ENCODE measurements at regions not wholly inside any gene's neighbourhood (a gene's known extent, or its start where the extent isn't known, plus 50 kb on each side); places are given as distances from the start of the nearest gene placed in this dataset.

DNA sequence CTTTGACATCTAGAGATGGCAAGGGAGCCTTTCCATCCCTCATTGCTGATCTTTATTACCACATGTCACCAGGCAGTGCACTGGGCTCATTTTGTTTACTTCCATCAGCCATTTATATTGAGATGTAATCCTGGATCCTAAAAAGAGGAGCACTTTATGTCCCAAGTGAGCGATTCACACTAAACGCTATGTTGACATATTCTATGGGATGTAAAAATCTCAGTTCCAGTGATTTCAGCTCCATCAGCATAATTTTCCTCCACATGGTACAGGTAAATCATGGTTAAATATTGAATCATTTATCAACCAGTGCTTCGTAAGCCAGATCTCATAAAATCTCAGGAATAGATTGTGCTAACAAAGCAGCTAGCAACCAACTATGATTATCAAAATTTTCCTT lies 634.8 kb upstream of the PLXNA2 start:
- TF ChIP-seq TCF12 (IDR thresholded peaks at IDR 0.05; ENCODE audit: low read depth) (no peak), RAD21 (IDR thresholded peaks at IDR 0.05; ENCODE audit: low read depth) (no peak), NFIC (IDR thresholded peaks at IDR 0.05) (no peak), EP300 (IDR thresholded peaks at IDR 0.05; ENCODE audit: borderline replicate concordance) (no peak), CEBPB (IDR thresholded peaks at IDR 0.05) (no peak), EGR1 (IDR thresholded peaks at IDR 0.05) (no peak), CREB1 (IDR thresholded peaks at IDR 0.05; ENCODE audit: low read depth) (no peak), ZBTB7A (IDR thresholded peaks at IDR 0.05; ENCODE audit: low read depth) (no peak), MAX (IDR thresholded peaks at IDR 0.05) (no peak), YY1 (IDR thresholded peaks at IDR 0.05; ENCODE audit: low read depth) (no peak), FOXM1 (IDR thresholded peaks at IDR 0.05; ENCODE audit: borderline replicate concordance, low read depth) (no peak), TAF1 (IDR thresholded peaks at IDR 0.05; ENCODE audit: low read depth) (no peak)

Measured in Ishikawa (cell line).